ENCODE measurements at regions not wholly inside any gene's neighbourhood (a gene's known extent, or its start where the extent isn't known, plus 50 kb on each side); places are given as distances from the start of the nearest gene placed in this dataset.
"Not testable (repeated sequence)": the region's sequence is repeated elsewhere in the genome, so short reads cannot be mapped to it uniquely, and the experiment has no call there.

DNA sequence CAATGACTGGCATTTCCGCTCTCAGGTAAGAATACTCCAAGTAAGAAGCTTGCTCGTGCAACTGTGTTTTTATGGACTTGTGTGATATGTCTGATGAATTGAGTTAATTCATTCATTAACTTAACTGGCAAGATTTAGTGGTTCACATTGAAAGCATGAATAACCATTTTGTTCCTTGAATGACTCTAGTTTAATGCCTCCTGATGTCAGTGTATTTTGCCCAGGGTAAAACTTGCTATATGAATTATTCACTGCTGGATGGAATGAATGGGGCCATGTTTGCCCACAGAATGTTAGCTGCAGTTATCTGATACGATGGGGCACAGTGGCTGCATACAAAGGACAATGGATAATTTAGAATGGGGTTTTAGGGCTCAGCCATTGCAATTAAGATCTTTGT is 124.1 kb downstream of the ZNF365 start:
- no peak for DNase-seq

DNA sequence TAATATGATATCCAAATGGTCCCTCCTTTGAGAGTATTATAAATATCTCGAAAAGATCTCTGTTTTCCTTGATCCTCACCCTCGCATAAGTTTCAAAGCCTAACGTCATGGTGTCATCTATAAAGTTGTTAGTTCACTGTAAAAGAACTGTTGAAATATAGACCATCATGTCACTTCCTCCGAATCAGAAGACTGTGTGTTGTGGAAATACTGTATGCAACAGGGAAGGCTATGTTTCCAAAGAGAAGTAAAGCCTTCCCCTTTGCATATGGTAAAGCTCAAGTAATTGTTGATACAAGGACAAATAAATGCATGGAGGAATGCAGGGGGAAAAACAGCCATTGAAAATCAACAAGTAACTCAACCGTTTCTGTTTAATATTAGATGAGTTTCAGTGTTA is 125.9 kb downstream of the ZNF365 start:
- DNase-seq: not testable (repeated sequence)

- DNase-seq: no peak
Observed at GRCh38 chr10:62501547-62501946, 127.4 kb downstream of the ZNF365 start.

DNA sequence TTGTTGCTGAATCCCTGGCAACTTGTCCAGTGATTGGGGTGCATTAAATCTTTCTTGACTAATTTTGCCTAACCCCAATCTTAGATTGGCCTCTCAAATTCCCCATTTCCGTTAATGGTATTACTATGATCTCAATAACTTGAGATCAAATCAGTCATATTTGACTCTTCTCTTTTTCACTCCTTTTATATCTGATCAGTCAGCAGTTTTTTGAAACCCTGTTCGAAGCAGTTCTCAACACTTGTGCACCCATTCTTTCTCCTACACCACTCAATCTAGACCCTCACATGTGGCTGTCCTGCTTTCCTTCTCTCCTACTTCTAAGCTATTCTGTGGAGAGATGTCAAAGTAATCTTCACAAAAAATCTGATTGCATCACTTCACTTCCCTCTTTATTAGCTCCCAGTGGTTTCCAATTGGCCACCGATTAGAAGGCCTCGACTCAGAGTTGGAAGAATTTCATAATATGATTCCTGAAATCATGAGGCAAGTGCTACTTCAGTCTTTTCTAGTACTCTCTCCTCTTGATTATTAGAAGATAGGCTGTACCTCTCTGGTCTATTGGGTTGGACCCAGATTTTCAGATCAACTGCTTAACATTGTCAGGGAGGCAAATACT is 128.9 kb downstream of the ZNF365 start:
- DNase-seq: no peak

DNA sequence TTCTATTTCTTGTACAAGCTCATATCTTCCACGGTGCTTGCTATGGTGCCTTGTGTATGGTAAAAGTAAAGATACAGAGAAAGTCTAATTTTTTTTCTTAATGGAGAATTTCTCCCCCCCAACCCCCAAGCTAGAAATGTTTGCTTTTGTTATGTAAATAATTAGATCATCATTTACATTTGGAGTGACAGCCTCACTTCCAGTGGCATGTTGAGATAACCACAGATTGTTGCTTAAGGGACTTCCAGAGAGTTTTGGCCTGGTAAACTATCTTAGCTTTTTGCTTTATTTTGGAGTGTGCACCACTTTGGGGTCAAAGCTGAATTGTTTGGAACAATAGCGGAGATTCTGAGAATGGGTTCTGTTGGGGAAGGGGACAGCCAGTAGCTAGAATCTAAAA is 129.7 kb downstream of the ZNF365 start:
- no peak for DNase-seq

- DNase-seq: no peak
Observed at GRCh38 chr10:62506371-62506770, 132.2 kb downstream of the ZNF365 start.

DNA sequence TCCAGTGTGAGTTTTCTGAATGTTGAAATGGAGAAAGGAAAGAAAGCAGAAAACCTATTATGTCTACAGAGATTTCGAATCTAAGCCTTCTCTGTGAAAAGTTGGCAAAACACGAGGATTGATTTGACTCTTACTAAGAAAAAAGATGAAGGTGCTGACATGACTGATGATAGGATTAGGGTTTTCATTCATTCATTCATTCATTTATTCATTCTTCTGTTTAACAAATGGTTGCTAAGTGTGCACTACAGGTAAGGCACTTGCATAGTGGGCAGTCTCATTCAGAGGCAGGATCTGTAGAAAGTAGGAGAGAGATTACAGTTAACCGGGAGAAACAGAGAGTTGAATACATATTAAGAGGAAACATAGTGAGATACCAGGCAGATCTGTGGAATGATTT is 137.1 kb downstream of the ZNF365 start:
- no peak for DNase-seq

GRCh38 chr10:62511656-62512055 is 137.5 kb downstream of the ZNF365 start:
- peak in 1 of 3 experiments; percentile 1 for DNase-seq

GRCh38 chr10:62512732-62513475 is 138.7 kb downstream of the ZNF365 start:
- no peak for DNase-seq

- peak in 1 of 3 experiments; percentile 5 for DNase-seq
Observed at GRCh38 chr10:62514079-62514693, 140.0 kb downstream of the ZNF365 start.

GRCh38 chr10:62517252-62517651 is 143.1 kb downstream of the ZNF365 start:
- no peak for DNase-seq

DNA sequence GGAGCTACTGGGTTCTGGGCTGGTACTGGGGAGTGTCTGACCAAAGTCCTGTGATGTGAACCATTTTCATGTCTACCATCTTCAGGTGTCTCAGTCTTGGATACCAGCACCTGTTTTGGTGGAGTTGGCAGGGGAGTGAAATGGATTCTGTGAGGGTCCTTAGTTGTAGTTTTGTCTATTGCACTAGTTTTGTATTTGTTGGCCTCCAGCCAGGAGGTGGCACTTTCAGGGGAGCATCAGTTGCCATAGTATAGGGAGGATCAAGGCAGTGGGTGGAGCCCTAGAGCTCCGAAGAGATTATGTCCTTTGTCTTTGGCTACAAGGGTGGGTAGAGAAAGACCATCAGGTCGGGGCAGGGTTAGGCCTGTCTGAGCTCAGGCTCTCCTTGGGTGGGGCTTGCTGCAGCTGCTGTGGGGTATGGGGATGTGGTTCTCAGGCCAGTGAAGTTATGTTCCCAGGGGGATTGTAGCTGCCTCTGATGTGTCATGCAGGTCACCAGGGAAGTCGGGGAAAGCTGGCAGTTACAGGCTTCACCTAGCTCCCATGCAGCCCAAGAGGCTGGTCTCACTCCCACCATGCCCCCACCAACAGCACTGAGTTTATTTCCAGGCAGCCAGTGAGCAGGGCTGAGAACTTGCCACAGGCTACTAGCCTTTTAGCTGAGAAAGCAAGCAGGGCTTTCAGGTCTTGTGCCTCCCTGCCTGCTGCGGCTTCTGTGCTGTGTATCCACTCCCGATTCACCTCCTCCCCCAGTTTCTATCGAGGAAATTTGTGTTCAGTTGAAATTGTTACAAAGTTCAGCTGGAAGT is 153.1 kb downstream of the ZNF365 start:
- no peak for DNase-seq

DNA sequence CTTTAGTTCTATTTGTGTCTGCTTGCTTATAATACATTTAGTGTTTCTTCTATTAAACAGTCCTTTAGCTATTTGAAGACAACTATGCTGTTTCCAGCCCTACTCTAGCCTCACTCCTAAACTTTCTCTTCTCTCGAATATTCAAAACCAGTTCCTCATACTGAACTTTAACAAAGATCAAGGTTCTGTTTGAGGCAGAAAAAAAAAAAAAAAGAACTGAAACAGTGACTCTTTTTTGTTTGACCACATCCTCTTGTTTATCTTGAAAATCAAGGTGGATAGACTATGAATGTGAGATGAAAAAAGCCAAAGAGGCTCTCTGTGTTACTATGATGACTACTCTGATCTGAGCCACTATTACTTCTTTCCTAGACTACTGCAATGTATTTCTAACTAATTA is 154.3 kb downstream of the ZNF365 start:
- no peak for DNase-seq

DNA sequence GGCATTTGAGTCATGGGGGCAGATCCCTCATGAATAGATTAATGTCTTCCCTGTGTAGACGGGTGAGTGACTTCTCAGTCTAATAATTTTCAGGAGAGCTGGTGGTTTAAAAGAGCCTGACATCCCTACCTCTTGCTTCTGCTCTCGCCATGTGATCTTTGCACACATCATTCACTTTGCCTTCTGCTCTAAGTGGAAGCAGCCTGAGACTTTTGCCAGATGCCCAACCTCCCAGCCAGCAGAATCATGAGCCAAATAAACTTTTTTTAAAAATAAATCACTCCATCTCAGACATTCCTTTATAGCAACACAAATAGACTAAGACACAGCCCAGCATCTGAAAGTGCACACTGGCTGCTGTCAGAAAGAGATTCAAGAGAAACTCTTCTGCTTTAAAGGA is 155.2 kb downstream of the ZNF365 start:
- DNase-seq: no peak

GRCh38 chr10:62534031-62534430 is 159.9 kb downstream of the ZNF365 start:
- no peak for DNase-seq

GRCh38 chr10:62538606-62539005 is 164.4 kb downstream of the ZNF365 start:
- no peak for DNase-seq

- DNase-seq: no peak
Observed at GRCh38 chr10:62540389-62540788, 166.2 kb downstream of the ZNF365 start.

DNA sequence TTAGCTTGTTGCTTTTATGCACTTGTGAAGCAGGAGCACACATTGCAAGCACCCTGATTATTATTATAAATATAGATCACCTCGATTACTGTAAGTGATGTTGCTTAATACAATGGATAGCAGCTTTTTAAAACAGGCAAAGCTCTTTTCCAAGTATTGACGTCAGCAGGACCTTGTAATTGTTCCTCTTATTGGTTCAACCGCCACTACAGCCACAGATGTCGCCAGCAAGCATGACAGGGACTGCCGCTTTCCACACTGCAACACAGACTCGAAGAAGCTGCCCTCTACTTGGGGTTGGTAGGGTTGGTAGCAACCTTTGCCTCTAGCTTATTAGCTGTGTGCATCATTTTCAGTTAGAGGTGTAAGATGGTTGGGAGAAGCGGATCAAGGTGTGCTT is 167.6 kb downstream of the ZNF365 start:
- DNase-seq: no peak

DNA sequence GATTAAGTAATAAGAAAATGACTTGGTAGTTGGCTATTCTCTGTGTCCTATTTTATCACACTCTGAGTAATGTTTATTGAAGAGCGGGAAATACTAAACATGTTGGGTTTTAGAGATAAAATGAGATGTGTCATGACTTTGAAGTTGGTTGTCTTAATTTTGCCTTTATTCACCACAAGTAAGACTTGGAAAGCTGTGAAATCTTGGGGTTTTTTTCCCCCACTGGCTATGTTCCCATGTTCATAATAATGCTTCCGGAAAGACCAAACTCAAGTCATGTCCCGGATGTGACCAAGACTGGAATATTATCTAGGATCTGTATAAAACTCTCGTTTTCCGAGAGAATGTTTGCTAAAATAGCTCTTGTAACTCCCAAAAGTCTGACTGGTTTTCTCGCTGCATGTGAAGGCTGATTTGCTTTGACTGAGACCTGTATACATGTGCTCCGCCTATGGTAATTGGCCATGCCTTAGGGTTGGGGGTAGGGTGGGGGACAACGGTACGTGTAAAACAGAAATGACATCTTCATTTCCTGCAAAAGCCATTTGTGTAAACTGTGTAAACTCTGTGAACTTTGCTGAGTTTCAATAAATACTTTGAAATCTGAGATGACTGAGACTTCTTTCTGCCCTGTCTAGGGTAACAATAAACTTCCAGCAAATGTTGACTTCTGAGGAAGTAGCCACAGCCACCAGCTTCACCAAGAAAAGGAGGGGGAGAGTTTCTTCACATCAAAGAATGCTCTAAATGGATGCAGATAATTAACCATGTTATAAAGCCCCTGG is 169.6 kb downstream of the ZNF365 start:
- no peak for DNase-seq

- DNase-seq: no peak
Observed at GRCh38 chr10:62545160-62546066, 171.2 kb downstream of the ZNF365 start.

GRCh38 chr10:62548686-62549085 is 174.5 kb downstream of the ZNF365 start:
- no peak for DNase-seq

DNA sequence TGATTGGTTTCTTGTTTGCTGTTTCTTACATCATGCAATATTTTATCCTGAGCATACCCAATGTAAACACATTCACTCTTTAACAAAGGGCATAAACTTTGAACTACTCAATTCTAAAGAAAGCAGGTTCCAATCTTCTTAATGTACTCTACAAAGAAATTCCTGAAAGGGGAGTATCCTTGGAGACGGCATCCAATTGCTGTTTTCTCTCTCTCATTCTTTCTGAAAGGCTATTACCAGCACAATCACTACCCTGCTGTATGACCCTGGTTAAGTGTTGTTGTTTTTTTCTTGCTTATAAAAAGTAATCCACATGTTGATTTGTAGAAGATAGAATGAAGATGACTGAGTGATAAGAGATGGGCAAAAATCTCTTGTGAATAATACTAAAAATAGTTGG is 176.0 kb downstream of the ZNF365 start:
- no peak for DNase-seq

Data from NCI-H1417 (cell line).